Left forelimb (tissue), 1 donor: ENCODE measurements at regions not wholly inside any gene's neighbourhood (a gene's known extent, or its start where the extent isn't known, plus 50 kb on each side); places are given as distances from the start of the nearest gene placed in this dataset.

Experiments
- DNase-seq: peaks from one replicate; pipeline ENCODE4 v3.0.0-alpha.2; 2018; ENCODE audit warnings: low spot score

GRCh38 chr9:118401546-118401945 is 697.3 kb downstream of the TLR4 start:
- no peak for DNase-seq

- no peak for DNase-seq
Measured at GRCh38 chr9:118414676-118415075, 710.5 kb downstream of the TLR4 start.

GRCh38 chr9:118418887-118419565 is 714.8 kb downstream of the TLR4 start:
- DNase-seq, result no peak

GRCh38 chr9:118419676-118420075 is 715.5 kb downstream of the TLR4 start:
- no peak for DNase-seq

GRCh38 chr9:118422508-118422907 is 718.3 kb downstream of the TLR4 start:
- no peak for DNase-seq

GRCh38 chr9:118423021-118423420 is 718.8 kb downstream of the TLR4 start:
- no peak for DNase-seq

- no peak for DNase-seq
Measured at GRCh38 chr9:118423721-118424120, 719.5 kb downstream of the TLR4 start.

- DNase-seq, result no peak
Measured at GRCh38 chr9:118426772-118427171, 722.6 kb downstream of the TLR4 start.

- no peak for DNase-seq
Measured at GRCh38 chr9:118438810-118439209, 734.6 kb downstream of the TLR4 start.

GRCh38 chr9:118439441-118439840 is 735.2 kb downstream of the TLR4 start:
- no peak for DNase-seq

GRCh38 chr9:118444403-118444802 is 740.2 kb downstream of the TLR4 start:
- no peak for DNase-seq

GRCh38 chr9:118446943-118447639 is 742.9 kb downstream of the TLR4 start:
- no peak for DNase-seq

GRCh38 chr9:118449554-118449953 is 745.4 kb downstream of the TLR4 start:
- DNase-seq, result no peak

- no peak for DNase-seq
Measured at GRCh38 chr9:118455259-118455658, 751.1 kb downstream of the TLR4 start.

- DNase-seq, result no peak
Measured at GRCh38 chr9:118455788-118456187, 751.6 kb downstream of the TLR4 start.

GRCh38 chr9:118457171-118458000 is 753.2 kb downstream of the TLR4 start:
- no peak for DNase-seq

- DNase-seq, result no peak
Measured at GRCh38 chr9:118459913-118460312, 755.7 kb downstream of the TLR4 start.

GRCh38 chr9:118463419-118463818 is 759.2 kb downstream of the TLR4 start:
- no peak for DNase-seq

GRCh38 chr9:118473521-118473920 is 769.3 kb downstream of the TLR4 start:
- no peak for DNase-seq

GRCh38 chr9:118478752-118479151 is 774.5 kb downstream of the TLR4 start:
- DNase-seq, result no peak

- DNase-seq, result no peak
Measured at GRCh38 chr9:118482306-118482705, 778.1 kb downstream of the TLR4 start.

GRCh38 chr9:118483677-118484076 is 779.5 kb downstream of the TLR4 start:
- no peak for DNase-seq

- DNase-seq, result no peak
Measured at GRCh38 chr9:118503236-118503635, 799.0 kb downstream of the TLR4 start.
